Thymus (tissue), 11 donors: ENCODE measurements at regions not wholly inside any gene's neighbourhood (a gene's known extent, or its start where the extent isn't known, plus 50 kb on each side); places are given as distances from the start of the nearest gene placed in this dataset.
"Not testable (repeated sequence)": the region's sequence is repeated elsewhere in the genome, so short reads cannot be mapped to it uniquely, and the experiment has no call there.

Experiments
- DNase-seq, 9 donors: peaks; one replicate each; pipeline ENCODE4 v3.0.0-alpha.2; 2013; ENCODE audit warnings: low spot score in 9 of 9, low read depth in 6 of 9, missing footprints in 1 of 9
- H3K27ac ChIP-seq, 2 donors: one replicate each; pipeline ENCODE4 v1.5.1; 2013; ENCODE audit warnings: control low read depth in 1 of 2, low read depth in 1 of 2, low read length in 1 of 2, mild to moderate bottlenecking in 1 of 2, moderate library complexity in 1 of 2
- H3K27me3 ChIP-seq, 2 donors: one replicate each; pipeline ENCODE4 v1.5.1; 2013; ENCODE audit warnings: low read length in 1 of 2; ENCODE audit not compliant: control insufficient read depth in 2 of 2, insufficient read depth in 1 of 2
- H3K36me3 ChIP-seq, 2 donors: one replicate each; pipeline ENCODE4 v1.5.1; 2013; ENCODE audit warnings: low read length in 1 of 2, mild to moderate bottlenecking in 1 of 2, moderate library complexity in 1 of 2; ENCODE audit not compliant: control insufficient read depth in 2 of 2, insufficient read depth in 2 of 2
- H3K4me1 ChIP-seq, 2 donors: one replicate each; pipeline ENCODE4 v1.5.1; 2013; ENCODE audit warnings: low read length in 2 of 2; ENCODE audit not compliant: control insufficient read depth in 2 of 2, insufficient read depth in 2 of 2
- H3K4me3 ChIP-seq, 2 donors: one replicate each; pipeline ENCODE4 v1.5.1; 2013; ENCODE audit warnings: low read length in 2 of 2, control low read depth in 1 of 2, mild to moderate bottlenecking in 1 of 2
- H3K9me3 ChIP-seq, 2 donors: one replicate each; pipeline ENCODE4 v1.5.1; 2013; ENCODE audit warnings: low read length in 1 of 2, mild to moderate bottlenecking in 1 of 2; ENCODE audit not compliant: control insufficient read depth in 2 of 2, insufficient read depth in 1 of 2
- WGBS: extraction: QIAGEN DNeasy Blood & Tissue Kit; methylation state at CpG from one replicate; pipeline ENCODE4 v1.1.7; 2013; 5-methylcytosine and 5-hydroxymethylcytosine counted together
- donor health status: healthy.

DNA sequence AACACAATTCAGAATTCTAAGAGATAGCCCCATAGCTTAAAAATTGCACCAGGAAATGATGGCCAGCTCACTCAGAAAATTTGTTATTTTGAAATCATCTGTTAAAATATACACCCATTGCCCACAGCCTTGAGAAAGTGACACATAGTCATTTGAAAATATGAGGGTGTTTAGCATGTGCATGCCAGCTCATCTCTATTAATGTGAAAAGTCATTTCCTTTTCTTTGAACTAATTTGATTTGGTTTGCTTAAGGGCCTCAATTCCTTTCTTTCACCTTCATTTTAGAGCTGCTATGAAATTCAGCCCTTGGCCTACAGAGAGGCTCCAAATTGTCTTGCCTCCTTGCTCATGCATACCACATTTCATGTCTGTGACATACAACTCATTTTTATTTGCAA is 241.4 kb downstream of the PHLDA1 start:
- H3K4me1 ChIP-seq, result no peaks in the 10 kb centered on the region
- no peaks in the 10 kb centered on the region for H3K27me3 ChIP-seq
- H3K4me3 ChIP-seq, result no peak overlapping the region
- H3K36me3 ChIP-seq, result no peaks in the 10 kb centered on the region
- H3K9me3 ChIP-seq, result no peaks in the 10 kb centered on the region
- DNase-seq, result no peak
- H3K27ac ChIP-seq, result no peak overlapping the region

DNA sequence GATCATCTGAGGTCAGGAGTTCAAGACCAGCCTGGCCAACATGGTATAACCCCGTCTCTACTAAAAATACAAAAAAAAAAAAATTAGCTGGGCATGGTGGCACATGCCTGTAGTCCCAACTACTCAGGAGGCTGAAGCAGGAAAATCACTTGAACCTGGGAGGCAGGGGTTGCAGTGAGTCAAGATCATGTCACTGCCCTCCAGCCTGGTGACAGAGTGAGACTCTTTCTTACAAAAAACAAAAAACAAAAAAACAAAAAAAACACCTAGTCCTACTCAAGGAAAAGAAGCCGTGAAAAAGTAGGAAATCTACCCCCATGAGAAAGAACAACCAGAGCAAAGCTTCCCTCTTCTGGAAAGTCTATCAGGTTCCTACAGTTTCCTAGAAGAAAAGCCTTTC is 244.4 kb downstream of the PHLDA1 start:
- not testable (repeated sequence) for H3K27ac ChIP-seq, H3K27me3 ChIP-seq, DNase-seq, H3K9me3 ChIP-seq, H3K36me3 ChIP-seq, H3K4me1 ChIP-seq, H3K4me3 ChIP-seq
- 94% methylated on average over 2 of the region's 2 CpGs for WGBS

DNA sequence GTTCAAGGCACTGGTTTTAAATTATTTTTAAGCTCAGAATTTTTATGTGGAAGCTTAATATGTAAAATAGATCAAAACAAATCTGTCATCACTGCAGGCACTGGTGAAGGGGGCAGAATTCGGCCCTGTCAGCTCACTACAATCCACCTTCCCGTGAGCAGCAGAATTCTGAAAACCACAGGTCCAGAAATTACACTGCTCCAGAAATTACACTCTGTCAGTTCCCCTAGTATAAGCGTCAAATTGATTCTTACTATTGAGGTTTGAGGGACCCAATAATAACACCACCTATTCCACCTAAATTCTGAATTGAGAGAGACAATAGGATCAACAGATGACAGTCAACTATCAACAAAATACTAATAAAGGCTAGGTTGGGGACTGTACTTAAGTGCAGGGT is 245.5 kb downstream of the PHLDA1 start:
- Histone ChIP-seq H3K4me1 (peaks cover 0 to 9% of the 10 kb centered on the region in 2 donors), H3K36me3 (no peaks in the 10 kb centered on the region), H3K27me3 (no peaks in the 10 kb centered on the region), H3K9me3 (no peaks in the 10 kb centered on the region), H3K27ac (no peak overlapping the region), H3K4me3 (no peak overlapping the region)
- DNase-seq, result no peak
- WGBS, result 96% methylated on average over 3 of the region's 3 CpGs

DNA sequence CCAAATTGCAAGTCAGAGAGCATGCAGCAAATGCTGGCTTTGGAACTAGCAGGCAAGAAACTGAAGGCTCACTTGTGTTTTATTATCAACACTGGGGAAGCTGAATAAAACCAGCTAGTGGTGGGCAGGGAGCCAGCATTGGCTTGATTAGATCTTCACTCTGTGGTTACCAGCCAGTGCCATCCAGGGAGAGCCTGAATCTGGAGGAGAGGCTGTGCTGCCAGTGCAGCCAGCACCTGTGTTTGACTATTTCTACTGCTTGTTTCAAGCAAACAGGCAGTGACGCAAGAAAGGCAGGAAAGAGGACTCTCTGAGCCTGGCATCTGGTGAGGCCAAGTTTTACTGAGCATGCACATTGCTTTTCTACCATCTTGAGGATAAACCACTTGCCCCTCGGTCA is 247.0 kb downstream of the PHLDA1 start:
- Histone ChIP-seq H3K4me1 (peaks cover 0 to 9% of the 10 kb centered on the region in 2 donors), H3K9me3 (no peaks in the 10 kb centered on the region), H3K27me3 (no peaks in the 10 kb centered on the region), H3K36me3 (no peaks in the 10 kb centered on the region), H3K4me3 (no peak overlapping the region), H3K27ac (peak overlapping the region in 1 of 2 donors; percentile 63)
- peak in 7 of 9 donors; percentile 2 to 76 (median 19) for DNase-seq
- WGBS, result 48% methylated on average over 2 of the region's 2 CpGs

DNA sequence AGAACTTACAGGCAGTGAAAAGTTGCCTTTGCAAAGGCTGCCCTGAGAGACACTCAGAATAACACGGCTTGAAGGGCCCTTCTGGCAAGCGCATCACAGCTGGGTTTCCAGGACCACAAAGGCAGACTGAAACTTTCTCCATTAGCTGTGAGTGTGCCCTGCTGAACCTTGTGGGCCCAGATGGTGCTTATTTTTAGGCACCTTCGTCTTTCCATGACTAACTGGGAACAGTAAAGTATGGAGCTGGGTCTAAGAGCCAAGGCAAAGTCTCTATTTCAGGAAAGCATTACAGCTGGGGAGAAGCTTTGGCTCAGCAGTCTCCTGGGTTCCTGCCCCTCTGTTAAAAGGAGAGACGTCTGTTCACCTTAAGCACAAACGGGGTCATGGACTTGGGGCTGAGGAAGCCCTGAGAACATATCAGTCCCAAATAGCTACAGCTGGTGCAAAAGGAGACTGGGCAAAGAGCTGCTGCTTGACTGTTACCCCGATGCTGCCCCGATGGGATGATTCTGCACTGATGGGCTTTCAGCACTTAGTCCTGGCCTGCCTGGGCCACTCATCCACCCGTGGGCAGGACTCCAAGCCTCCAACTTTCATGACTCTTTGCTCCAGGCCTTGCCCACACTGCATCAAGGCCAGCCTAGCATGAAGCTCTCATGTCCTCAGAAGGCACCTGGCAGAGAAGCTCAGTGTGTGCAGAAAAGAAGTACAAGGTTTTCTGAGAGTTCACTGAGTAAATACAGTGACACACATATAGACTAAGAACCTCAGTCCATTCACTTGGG is 248.3 kb downstream of the PHLDA1 start:
- Histone ChIP-seq H3K27me3 (no peaks in the 10 kb centered on the region), H3K36me3 (no peaks in the 10 kb centered on the region), H3K27ac (no peak overlapping the region), H3K4me1 (peaks cover 0 to 9% of the 10 kb centered on the region in 2 donors), H3K9me3 (no peaks in the 10 kb centered on the region), H3K4me3 (no peak overlapping the region)
- peak in 1 of 9 donors; percentile 19 for DNase-seq
- 80% methylated on average over 8 of the region's 8 CpGs for WGBS

DNA sequence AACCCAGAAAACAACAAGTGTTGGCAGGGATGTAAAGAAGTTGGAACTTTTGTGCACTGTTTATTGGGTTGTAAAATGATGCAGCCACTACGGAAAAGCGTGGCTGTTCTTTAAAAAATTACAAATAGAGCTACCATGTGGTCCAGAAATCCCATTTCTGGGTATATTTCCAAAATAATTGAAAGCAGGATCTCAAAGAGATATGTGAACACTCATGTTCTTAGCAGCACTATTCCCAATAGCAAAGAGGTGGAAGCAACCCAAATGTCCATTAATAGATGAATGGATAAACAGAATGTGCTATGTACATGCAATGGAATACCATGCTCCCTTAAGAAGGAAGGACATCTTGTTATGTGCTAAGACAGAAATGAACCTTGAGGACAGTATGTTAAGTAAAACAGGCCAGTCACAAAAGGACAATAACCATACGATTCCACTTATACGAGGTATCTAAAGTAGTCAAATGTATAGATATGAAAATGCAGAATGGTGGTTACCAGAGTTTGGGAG is 249.5 kb downstream of the PHLDA1 start:
- no peak overlapping the region for H3K27ac ChIP-seq
- 73% methylated on average over 4 of the region's 4 CpGs for WGBS
- H3K9me3 ChIP-seq, result no peaks in the 10 kb centered on the region
- H3K36me3 ChIP-seq, result no peaks in the 10 kb centered on the region
- no peak overlapping the region for H3K4me3 ChIP-seq
- no peaks in the 10 kb centered on the region for H3K27me3 ChIP-seq
- peaks cover 0 to 9% of the 10 kb centered on the region in 2 donors for H3K4me1 ChIP-seq
- no peak for DNase-seq

DNA sequence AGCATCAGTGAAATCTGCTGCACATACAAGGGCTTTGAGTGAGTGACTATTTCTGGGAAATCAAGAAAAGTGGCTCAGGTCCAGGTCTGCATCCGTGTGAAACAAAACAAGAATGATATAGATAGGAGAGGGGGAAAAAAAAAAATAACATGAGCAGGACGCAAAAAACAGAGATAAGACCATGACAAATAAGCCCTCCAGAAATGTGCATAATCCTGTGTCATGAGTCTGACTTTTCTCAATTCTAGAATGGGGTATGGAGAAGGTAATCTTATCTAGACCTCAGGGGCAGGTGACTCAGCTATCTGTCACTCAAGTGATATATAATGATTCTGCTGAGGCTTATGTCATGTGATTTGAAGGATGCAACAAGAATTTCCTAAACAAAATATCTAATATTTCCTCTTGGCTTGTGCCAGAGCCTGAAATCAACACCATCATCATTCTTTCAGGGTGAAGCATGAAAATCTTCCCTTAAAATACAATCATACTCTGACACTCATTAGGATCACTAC is 250.0 kb downstream of the PHLDA1 start:
- Histone ChIP-seq H3K36me3 (no peaks in the 10 kb centered on the region), H3K27me3 (no peaks in the 10 kb centered on the region), H3K4me3 (no peak overlapping the region), H3K4me1 (peaks cover 0 to 9% of the 10 kb centered on the region in 2 donors), H3K9me3 (no peaks in the 10 kb centered on the region), H3K27ac (no peak overlapping the region)
- peak in 1 of 9 donors; percentile 5 for DNase-seq
- WGBS, result 77% methylated on average over 2 of the region's 2 CpGs

DNA sequence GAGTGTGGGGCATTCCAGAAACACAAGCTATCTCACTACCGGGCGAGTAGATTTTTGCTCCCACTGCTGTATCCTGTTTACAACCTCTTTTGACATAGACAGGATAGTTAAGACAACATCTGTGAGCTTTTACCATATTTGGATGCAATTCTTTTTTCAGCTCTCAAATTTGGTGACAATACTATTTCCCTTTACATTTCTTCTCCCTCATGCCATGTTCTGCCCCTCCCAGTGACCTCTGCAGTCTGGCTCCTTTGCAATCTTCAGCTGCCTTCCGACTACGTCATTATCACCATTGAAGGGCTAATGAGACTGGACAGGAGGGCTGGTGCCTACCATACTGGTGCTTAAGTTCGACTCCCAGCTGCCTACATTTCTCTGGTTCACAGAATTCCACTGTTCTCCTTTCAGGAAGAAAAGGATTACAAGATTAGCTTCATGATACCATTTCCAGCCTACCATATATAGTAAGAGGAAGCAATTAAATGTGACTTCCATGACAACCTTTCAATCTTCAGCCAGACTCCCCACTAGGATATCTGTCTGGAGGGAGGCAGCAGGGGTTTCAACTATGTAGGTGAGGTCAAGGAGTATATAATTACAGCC is 251.6 kb downstream of the PHLDA1 start:
- Histone ChIP-seq H3K4me3 (no peak overlapping the region), H3K27ac (no peak overlapping the region), H3K27me3 (no peaks in the 10 kb centered on the region), H3K9me3 (no peaks in the 10 kb centered on the region), H3K4me1 (peaks cover 0 to 9% of the 10 kb centered on the region in 2 donors), H3K36me3 (no peaks in the 10 kb centered on the region)
- WGBS, result 93% methylated on average over 5 of the region's 5 CpGs
- DNase-seq, result no peak

DNA sequence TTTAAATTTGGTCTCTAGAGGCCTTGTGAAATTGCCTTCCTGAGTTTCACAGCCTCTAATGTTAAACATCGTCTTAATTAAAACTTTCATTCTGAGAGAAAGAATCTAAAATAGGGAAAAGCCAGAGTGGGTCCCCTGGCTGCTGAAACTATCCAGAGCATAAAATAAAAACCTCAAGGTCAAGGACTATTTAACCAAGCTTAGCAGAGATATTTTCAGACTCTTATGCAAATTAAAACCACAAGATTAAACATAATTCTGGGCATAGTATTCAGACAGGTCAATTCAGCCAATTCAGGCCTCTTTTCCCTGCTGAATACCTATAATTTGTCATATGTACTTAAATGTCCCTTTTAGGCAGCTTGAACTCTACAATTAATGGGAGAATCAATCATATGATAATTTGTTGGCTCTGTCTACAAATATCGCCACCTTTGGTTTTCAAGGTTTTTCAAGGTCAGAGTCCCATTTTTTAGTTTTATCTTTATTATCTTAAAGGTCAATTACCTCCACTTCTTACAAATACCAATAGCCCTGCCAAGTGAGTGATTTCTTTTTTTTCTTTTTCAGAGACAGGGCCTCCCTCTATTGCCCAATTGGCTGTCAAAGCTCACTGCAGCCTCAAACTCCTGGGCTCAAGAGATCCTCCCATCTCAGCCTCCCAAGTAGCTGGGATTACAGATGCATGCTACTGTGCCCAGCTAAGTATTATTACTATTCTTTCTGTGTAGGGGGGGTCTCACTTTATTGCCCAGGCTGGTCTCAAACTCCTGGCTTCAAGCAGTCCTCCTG is 257.1 kb downstream of the PHLDA1 start:
- H3K36me3 ChIP-seq, result no peaks in the 10 kb centered on the region
- 96% methylated on average over 2 of the region's 2 CpGs for WGBS
- H3K27ac ChIP-seq, result no peak overlapping the region
- DNase-seq, result no peak
- H3K9me3 ChIP-seq, result no peaks in the 10 kb centered on the region
- H3K4me3 ChIP-seq, result no peak overlapping the region
- H3K4me1 ChIP-seq, result no peaks in the 10 kb centered on the region
- H3K27me3 ChIP-seq, result no peaks in the 10 kb centered on the region
